HG02763 (cell line): ENCODE measurements at regions not wholly inside any gene's neighbourhood (a gene's known extent, or its start where the extent isn't known, plus 50 kb on each side); places are given as distances from the start of the nearest gene placed in this dataset.
A peak's percentile ranks its signal among the peaks of the same experiment; 100 is the strongest.

Experiments
- ATAC-seq: cut with Tn5 transposase; IDR thresholded peaks from one replicate; pipeline ENCODE4 v1.9.1; 2021; ENCODE audit warnings: mild to moderate bottlenecking, moderate library complexity; ENCODE audit not compliant: unreplicated experiment

DNA sequence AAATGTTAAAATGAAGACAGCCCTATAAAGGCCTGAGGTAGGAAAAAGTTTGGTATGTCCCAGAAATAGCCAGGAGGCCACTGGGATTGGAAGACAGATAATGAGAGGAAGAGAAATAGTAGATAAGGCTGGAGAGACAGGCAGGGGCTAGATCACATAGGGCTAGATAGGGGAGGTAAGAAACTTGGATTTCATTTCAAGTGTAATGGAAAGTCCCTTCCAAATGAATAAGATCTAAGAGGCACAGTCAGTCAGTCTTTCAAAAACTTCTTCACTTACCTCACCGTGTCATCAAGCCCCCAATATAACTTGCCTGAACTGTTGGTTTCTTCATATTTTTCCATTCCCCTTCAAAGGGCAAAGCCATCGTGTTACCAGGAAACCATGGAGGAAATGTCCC is 121.8 kb downstream of the SPCS3 start:
- no peak for ATAC-seq

DNA sequence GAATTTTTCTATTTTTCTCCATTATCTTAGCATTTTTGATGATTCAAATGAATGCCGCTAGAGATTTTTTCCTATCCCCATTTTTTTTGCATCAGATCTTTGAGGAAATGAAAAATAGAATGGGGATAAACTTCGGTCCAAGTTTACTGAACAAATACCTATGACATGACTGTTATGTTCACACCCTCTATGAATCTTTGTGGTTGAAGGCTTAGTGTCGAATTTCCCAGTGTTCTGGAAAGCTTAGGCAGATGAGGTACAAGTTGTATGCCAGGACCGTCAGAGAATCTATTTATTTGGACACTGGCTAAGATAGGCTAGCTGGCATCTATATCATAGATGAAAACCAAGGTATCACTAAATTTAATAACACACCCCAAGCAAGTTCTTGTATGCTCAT is 123.4 kb downstream of the SPCS3 start:
- ATAC-seq: no peak

DNA sequence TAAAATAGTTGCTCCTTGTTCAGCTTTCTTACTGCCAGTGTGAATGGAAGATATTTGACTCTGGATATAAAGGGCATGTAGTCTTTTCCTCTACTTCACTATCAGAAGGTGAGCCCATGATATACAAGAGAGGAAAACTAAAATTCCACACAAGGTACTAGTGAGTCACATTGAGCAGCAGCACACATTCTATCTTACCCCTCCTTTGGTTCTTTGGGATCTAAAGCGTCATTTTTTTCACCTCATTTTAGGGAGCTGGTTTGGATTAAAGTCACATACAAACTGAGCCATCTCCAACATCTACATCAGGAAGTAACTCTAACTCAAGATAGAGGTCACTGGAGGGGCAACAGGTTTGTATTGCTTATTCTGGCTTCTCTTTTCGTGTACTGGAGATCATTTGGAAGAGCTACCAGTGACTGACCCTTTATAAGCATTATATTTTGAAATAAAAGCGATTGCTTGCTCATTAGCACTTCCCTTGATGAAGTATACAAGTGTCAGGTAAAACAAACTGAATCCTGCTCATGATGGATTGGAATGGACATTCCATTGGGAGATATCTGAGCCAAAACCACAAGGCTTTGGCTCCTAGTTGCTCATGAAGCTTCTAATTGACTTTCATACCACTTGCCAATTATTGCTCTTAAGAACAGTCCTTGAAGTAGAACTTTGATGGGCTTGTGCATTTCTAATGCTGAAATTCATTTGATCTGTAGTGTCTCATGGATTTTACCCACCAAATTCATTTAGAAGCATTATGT is 124.1 kb downstream of the SPCS3 start:
- ATAC-seq: no peak

DNA sequence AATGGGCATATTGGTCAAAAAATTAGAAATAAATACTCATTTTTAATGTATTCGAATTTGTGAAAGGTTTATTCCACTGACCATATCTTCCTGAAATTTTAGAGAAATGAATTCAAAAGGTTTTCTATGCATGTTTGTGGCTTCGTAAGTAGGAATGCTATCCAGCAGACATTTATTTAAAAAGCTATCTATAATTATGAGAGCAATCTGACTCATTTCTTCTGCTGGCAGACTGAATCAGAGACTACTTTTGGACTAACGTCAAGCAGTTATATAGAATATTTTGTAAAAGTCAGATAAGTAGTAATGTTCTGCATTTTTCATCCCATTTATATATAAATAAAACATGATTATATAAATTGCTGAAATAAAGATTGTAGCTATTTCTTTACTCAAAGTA is 125.0 kb downstream of the SPCS3 start:
- no peak for ATAC-seq

DNA sequence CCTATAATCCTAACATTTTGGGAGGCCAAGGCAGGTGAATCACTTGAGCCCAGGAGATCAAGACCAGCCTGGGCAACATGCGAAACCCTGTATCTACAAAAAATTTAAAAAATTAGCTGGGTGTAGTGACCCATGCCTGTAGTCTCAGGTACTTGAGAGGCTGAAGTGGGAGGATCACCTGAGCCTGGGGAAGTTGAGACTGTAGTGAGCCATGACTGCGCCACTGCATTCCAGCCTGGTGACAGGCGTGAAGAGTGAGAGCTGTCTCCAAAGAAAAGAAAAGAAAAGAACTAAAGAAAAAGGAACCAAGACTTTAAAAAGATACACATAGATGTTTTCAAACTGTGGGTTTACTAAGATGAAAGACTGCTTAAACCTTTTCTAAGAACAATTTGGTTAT is 129.0 kb downstream of the SPCS3 start:
- ATAC-seq: no peak

DNA sequence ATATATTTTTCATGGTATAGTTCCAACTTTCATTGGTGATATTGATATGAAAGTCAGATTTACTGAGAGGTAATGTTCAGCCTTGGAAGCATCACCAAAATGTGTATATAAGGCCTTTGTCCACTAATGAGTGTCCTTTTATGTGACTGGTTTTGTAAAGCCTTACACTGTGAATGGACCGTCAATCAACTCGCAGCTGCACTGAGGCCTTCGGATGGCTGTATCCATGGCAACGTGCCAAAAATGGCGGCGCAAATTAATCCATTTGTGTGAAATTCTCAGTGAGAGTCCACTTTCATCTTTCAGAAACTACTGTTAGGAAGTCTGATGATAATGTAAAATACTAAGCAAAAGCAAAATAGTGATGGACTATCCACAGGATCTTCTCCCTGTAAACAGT is 131.7 kb downstream of the SPCS3 start:
- no peak for ATAC-seq

DNA sequence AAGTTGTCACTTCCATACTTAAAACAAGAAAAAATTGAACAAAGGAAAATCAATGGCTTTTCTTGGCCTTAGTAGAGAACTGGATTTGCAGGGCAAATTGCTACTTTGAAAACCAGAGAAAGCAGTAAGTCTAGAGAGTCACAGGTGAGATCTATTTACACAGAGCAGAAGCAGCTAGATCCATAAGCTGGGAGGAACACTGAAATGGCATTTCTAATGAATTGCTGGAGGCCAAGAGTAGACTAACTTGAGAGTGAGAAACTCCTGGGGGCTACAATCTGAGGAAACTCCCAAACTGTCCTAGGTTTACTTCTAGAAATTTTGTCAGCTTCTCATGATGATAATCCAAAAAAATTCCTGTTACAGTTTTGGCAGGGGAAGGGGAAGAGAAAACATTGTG is 133.3 kb downstream of the SPCS3 start:
- ATAC-seq: no peak

DNA sequence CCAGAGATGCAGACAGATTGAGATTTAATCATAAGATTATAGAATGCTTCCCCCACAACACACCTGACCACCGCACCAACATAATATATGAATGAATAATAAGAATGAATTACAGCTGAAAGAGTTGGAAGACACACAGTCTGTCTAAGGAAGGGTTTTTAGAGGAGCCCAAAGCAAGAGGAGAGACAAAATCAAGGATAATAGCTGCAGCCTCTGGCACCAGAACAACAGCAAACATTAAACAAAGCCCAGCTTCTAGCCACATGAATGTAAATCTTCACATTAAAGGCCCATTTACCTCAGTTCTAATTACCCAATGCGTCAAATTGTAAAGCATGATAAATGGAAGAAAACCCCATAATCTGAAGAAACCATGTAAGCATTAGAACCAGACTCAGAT is 133.9 kb downstream of the SPCS3 start:
- no peak for ATAC-seq

DNA sequence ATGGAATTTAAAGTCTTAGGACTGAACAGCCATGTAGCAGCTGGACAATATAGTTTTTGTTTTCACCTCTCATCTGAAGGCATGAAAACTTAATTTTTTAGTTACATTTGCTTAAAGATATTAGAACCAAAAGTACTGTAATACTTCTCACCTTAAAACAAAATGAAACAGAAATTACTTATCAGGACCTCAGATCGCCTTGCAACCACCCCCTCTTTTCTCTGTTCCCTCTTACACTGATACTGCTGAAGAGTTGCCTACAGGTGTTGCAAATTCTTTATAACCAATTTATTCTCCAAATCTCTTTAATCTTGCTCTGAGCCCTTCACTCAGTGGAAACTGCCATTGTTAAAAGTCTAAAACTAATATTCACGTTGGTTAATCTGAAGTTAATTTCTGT is 145.0 kb downstream of the SPCS3 start:
- peak; percentile 99 for ATAC-seq

DNA sequence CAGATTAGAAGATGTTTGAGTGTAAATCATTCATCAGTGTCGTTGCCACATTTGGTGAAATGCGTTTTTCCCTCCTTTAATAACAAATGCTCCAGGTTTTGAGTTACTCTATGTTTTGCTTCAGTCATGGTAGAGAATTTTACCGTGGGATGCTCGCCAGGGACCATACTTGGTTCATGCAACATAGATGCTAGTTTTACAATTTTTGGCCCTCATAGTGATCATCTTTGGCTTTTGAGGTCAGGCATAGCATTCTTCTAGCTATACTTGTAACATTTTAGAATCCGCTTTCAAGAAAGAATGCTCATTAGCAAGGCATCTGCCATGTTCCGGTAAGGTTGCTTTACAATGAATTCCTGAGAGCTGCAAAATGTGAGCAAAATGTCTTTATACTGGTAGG is 147.2 kb downstream of the SPCS3 start:
- no peak for ATAC-seq

DNA sequence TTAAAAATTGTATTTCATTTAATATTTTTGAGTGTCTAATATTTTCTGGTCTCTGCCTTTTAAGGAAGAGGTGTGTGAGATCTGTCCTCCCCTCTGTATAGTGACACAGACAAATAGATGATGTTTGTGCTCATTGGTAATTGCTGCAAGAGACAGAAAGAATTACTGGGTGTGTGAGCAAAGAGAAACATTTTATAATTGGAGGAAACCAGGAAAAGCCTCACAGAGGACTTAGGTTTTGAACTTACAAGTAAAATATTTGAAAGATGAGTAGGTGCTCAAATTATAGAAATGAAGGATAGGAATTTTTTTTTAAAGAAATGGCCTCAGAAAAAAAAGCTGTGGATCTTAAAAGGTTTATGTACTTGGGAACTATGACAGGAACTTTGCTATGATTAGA is 149.8 kb downstream of the SPCS3 start:
- ATAC-seq: no peak

DNA sequence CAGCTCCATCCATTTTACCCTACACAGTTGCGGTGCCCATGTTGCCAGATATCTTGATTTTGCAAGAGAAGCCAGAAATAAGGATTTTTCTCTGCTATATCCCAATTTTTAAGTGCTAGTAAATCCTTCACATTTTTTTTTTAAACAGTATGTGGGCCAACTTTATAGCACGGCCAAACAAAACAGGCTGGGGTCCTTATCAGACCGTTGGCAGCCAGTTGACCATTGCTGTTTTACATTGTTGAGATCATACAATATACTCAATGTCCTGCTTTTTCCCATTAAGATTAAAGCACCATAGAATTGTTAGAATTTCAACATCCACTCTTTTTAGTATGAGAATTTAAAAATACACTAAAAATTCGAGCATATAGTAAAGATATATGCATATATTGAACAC is 150.9 kb downstream of the SPCS3 start:
- ATAC-seq: no peak

DNA sequence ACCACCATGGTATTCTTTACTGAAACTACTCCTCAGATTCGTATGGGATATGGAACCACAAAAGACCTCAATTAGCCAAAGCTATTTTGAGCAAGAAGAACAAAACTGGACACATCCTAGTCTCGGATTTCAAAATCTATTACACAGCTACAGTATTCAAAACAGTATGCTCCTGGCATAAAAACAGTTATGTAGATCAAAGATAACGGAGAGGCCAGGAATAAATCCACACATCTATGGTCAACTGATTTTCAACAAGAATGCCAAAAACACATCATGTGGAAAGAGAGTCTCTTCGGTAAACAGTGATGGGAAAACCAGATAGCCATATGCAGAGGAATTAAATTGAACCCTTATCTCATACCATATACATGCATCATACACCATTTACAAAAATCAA is 155.3 kb downstream of the SPCS3 start:
- ATAC-seq: no peak

DNA sequence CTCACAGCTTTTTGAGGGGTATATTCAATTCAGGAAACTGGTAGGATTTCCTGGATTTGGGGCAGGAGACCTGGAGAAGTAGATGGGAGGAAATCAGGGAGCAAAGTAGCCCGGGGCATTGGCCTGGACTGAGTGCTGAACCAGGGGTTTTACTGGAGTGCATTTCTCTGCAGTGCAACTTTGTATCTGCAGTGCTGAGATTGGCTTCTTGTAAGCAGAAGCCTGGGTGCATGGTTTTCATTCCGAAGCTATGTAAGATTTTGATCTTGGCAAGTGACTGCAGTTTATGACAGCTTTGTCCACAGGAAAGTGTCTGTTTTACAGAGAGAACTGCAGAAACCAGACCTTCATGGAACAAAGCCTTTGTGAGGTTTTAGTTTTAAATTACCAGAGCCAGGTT is 158.3 kb downstream of the SPCS3 start:
- no peak for ATAC-seq

DNA sequence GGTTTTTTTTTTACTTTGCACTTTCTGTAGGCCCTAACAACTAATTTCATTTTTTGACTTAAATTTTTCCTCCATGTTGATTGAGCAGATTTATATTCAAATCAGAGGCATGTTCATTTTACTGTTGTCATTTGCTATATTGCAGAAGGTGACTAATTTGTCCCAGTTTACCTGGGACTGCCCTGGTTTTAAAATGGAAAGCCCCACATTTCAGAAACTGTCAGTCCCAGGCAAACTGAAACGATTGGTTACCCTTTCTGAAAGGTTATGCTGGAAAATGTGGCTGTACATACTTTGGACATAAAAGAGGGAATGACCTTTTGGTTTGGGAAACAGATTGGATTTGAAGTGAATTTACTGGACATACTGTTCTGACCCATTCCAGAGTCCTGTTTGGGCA is 160.0 kb downstream of the SPCS3 start:
- peak; percentile 58 for ATAC-seq

DNA sequence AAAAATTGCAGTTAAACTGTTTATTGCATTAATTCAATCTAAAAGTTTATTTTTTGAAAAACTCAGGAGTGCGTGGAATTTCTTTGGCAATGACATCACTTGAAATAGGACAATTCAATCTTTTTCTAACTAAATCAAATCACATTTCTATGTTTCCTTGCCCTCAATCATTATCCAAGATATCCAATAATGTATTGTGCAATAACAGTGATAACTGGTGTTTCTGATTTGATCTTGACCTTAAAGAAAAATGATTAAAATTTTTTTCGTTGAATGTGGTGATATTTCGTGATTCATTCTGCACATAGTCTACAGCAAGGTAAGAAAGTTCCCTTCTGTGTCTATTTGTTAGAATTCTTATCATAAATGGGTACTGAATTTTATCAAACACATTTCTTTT is 163.2 kb downstream of the SPCS3 start:
- no peak for ATAC-seq

DNA sequence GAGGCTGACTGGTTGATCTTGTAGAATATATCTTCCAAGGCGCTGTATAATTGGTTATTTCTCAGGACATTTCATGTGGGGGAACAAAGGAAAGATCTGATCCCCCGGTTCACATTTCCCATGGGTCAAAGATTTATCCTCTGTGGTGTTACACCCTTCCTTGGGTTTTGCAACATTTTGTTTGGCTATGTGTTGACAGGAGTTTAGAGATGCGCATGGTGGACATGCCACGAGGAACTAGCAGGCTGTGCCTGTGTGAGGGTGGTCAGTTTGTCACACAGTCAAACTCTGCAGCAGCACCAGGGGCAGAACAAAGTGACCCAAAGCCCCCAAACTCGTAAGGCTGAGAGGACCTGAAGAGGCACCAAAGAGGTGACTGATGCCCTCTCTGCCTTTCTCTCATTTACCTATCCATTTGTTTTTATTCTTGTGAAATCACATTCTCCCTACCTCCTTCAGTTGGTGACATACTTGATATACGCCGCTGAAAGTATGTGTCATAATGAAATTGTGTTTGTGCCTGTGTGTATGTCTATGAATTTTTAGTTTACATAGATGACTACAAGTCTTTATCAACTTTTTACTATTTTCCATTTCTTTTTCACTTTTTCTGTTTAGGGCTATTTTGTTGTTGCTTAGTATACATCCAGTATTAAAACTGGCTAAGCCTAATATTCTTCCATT is 164.7 kb downstream of the SPCS3 start:
- ATAC-seq: no peak

DNA sequence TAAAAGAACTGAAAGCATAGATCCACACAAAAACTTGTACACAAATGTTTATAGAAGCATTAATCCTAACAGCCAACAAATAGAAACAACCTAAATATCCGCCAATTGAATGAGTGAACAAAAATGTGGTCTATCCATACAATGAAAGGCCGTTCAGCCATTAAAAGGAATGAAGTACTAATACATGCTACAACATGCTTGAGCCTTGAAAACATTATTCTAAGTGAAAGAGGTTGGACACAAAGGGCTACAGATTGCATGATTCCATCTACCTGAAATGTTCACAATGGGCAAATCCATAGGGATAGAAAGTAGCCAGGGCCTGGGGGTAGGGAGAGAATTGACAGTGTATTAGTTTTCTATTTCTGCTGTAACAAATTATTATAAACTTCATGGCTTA is 169.2 kb downstream of the SPCS3 start:
- no peak for ATAC-seq

DNA sequence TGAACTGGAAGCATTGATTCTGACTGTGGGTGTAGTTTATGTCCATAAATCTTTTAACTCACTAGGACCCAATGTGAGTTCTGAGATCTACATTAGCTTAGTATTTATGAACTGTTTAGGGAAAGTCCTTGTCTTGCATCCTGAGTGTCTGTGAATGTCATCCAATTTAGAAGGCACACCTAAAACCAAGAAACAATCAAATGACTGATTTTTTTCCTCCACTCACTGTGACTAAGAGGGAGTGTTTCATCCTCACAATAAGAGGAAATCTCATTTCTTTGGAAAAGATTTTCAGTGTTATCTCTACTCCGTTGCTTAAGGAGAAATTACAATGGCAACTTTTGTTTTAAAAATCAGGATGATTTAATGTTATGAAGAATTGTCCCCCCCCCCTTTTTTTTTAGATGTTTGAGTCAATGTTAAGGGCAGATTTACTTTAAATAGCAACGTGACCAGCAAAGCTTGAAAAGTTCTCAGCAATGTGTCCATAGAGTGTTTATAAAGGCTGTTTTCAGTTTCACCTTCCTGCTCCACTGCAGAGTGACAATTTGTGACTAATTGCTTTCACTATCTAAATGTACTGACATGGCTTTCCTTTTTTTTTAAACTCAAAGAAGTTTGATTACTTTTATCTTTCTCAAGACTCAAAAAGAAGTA is 173.0 kb downstream of the SPCS3 start:
- ATAC-seq: peak; percentile 100

DNA sequence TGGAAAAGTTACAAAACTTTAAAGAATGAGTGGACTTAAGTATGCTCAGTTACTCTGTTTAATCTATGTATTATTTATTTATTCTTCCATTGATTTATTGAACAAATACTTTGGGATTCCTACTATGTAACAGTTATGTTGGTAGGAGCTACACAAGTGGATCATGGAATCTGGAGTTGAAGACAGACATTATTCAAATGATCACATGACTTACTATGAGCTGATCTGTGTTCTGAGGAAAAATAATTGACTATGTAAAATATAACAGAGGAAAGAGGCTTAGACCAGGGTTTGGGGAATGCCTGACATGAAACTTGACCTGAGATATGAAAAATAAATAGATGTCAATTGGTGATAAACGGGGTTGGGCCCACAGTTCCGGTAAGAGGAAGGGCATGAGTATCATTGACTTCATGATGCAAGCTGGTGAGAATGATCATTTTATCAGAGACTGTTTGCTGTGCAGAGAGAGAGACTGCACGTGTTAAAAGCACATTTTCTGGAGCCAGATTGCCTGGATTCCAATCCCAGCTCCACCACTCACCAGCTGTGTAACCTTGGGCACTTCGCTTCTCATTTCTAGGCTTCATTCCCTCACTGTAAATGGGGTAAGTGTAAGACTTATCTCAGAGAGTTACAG is 179.0 kb downstream of the SPCS3 start:
- ATAC-seq: no peak

DNA sequence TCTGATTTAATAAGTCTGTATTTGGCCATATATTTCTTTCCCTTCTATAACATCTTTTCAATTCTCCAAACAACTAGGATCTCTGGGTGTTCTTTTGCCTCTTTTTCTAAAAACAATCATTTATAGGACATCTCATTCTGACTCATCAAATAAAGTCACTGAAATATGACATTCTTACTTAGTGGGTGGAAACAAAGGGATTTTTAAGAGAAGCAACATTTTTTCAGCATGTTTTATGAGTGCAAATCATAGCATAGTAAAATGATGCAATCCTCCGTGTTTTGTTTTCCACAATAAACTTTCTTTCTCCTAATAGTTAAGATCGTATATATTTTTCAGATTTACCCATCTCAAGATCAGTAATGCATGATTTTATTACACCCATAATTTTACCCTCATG is 179.8 kb downstream of the SPCS3 start:
- no peak for ATAC-seq

DNA sequence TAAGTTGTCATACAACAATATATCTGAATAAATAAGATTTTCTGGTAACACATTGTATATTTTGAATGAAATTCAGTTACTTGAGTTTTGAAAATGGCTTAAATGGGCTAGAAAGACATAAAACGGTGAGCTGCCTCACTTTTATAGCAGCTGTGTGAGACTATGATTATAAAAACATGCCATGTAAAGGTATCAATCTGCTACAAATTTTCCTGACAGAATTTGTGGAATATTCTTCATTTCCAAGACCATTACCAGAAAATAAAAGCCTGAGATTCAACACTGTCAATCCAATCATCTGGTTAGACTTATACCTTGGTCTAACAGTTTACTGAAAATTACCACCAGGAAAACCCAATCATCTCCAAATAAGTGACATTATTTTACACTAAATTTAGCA is 181.1 kb downstream of the SPCS3 start:
- ATAC-seq: no peak
